ENCODE measurements at regions not wholly inside any gene's neighbourhood (a gene's known extent, or its start where the extent isn't known, plus 50 kb on each side); places are given as distances from the start of the nearest gene placed in this dataset.
"Not testable (repeated sequence)": the region's sequence is repeated elsewhere in the genome, so short reads cannot be mapped to it uniquely, and the experiment has no call there.

- no peaks in the 10 kb centered on the region for H3K27me3 ChIP-seq (ENCODE audit: control insufficient read depth, insufficient read depth, low read length)
- CTCF ChIA-PET = no interaction called here
- H3K9me3 ChIP-seq (ENCODE audit: control insufficient read depth, insufficient read depth, low read length) = peaks cover 3% of the 10 kb centered on the region; the same call in 1 of the 2 replicates
- no peak overlapping the region for H3K27ac ChIP-seq (ENCODE audit: low read depth, low read length)
- DNase-seq (ENCODE audit: low read depth, low spot score) = no peak
- TF ChIP-seq, protein P1, sequence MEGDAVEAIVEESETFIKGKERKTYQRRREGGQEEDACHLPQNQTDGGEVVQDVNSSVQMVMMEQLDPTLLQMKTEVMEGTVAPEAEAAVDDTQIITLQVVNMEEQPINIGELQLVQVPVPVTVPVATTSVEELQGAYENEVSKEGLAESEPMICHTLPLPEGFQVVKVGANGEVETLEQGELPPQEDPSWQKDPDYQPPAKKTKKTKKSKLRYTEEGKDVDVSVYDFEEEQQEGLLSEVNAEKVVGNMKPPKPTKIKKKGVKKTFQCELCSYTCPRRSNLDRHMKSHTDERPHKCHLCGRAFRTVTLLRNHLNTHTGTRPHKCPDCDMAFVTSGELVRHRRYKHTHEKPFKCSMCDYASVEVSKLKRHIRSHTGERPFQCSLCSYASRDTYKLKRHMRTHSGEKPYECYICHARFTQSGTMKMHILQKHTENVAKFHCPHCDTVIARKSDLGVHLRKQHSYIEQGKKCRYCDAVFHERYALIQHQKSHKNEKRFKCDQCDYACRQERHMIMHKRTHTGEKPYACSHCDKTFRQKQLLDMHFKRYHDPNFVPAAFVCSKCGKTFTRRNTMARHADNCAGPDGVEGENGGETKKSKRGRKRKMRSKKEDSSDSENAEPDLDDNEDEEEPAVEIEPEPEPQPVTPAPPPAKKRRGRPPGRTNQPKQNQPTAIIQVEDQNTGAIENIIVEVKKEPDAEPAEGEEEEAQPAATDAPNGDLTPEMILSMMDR (IDR thresholded peaks at IDR 0.05; ENCODE audit: low read depth, low read length) = no peak
- POLR2A ChIA-PET = no interaction called here
- H3K4me3 ChIP-seq (ENCODE audit: low read depth, low read length) = no peak overlapping the region
Measured at GRCh38 chr10:83515001-83515400, 624.3 kb upstream of the GHITM start.

GRCh38 chr10:83516788-83517187, 622.5 kb upstream of the GHITM start:
- no peak for DNase-seq (ENCODE audit: low read depth, low spot score)
- Histone ChIP-seq H3K4me3 (ENCODE audit: low read depth, low read length) (no peak overlapping the region), H3K27me3 (ENCODE audit: control insufficient read depth, insufficient read depth, low read length) (no peaks in the 10 kb centered on the region), H3K27ac (ENCODE audit: low read depth, low read length) (no peak overlapping the region), H3K9me3 (ENCODE audit: control insufficient read depth, insufficient read depth, low read length) (peaks cover 5% of the 10 kb centered on the region)
- POLR2A ChIA-PET = no interaction called here
- CTCF ChIA-PET = no interaction called here
- TF ChIP-seq, protein P1 (IDR thresholded peaks at IDR 0.05; ENCODE audit: low read depth, low read length) = no peak

- TF ChIP-seq, protein P1 (IDR thresholded peaks at IDR 0.05; ENCODE audit: low read depth, low read length) = no peak
Measured at GRCh38 chr10:83517456-83517855, 621.9 kb upstream of the GHITM start.

DNA sequence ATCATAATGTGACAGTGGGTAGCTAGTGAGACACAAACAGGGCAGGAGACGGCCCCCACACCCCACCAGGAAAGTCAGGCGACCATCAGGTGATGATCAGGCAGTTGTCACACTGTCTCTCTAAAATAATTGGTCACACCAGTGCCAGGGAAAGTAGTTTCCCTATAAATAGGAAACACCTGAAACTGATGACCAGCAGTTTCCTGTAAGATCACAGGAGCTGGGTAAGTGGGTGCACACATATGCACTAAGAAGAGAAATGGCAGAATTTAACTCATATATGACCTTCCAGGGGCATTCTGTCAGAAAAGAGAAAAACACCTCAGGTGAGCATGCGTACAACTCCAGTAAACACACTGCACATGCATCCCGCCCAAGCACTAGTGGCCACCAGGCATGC, 620.5 kb upstream of the GHITM start:
- ChIA-PET POLR2A (no interaction called here), CTCF (no interaction called here)
- TF ChIP-seq, protein P1 (IDR thresholded peaks at IDR 0.05; ENCODE audit: low read depth, low read length) = no peak
- Histone ChIP-seq H3K4me3 (ENCODE audit: low read depth, low read length) (no peak overlapping the region), H3K27ac (ENCODE audit: low read depth, low read length) (no peak overlapping the region), H3K27me3 (ENCODE audit: control insufficient read depth, insufficient read depth, low read length) (no peaks in the 10 kb centered on the region), H3K9me3 (ENCODE audit: control insufficient read depth, insufficient read depth, low read length) (peaks cover 10% of the 10 kb centered on the region)
- no peak for DNase-seq (ENCODE audit: low read depth, low spot score)

More at GRCh38 chr10:83517456-83517855, 621.9 kb upstream of the GHITM start:
- CTCF ChIA-PET = no interaction called here
- Histone ChIP-seq H3K4me3 (ENCODE audit: low read depth, low read length) (no peak overlapping the region), H3K27me3 (ENCODE audit: control insufficient read depth, insufficient read depth, low read length) (no peaks in the 10 kb centered on the region), H3K27ac (ENCODE audit: low read depth, low read length) (no peak overlapping the region), H3K9me3 (ENCODE audit: control insufficient read depth, insufficient read depth, low read length) (peaks cover 5% of the 10 kb centered on the region)
- DNase-seq (ENCODE audit: low read depth, low spot score) = no peak
- POLR2A ChIA-PET = no interaction called here

DNA sequence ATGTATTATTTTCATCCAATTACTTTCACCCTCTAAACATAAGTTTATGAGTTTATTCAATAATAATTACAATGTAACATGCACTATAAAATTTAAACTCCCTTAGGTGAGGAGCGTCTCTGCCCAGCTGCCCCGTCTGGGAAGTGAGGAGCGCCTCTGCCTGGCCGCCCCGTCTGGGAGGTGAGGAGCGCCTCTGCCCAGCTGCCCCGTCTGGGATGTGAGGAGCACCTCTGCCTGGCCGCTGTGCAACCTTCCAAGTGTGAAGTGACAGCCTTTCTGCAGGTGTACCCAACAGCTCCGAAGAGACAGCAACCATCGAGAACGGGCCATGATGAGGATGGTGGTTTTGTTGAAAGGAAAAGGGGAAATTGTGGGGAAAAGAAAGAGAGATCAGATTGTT, 618.9 kb upstream of the GHITM start:
- H3K27ac ChIP-seq (ENCODE audit: low read depth, low read length); H3K4me3 ChIP-seq (ENCODE audit: low read depth, low read length); H3K27me3 ChIP-seq (ENCODE audit: control insufficient read depth, insufficient read depth, low read length); CTCF ChIA-PET; POLR2A ChIA-PET; DNase-seq (ENCODE audit: low read depth, low spot score): not testable (repeated sequence)
- peaks cover 10% of the 10 kb centered on the region for H3K9me3 ChIP-seq (ENCODE audit: control insufficient read depth, insufficient read depth, low read length)

DNA sequence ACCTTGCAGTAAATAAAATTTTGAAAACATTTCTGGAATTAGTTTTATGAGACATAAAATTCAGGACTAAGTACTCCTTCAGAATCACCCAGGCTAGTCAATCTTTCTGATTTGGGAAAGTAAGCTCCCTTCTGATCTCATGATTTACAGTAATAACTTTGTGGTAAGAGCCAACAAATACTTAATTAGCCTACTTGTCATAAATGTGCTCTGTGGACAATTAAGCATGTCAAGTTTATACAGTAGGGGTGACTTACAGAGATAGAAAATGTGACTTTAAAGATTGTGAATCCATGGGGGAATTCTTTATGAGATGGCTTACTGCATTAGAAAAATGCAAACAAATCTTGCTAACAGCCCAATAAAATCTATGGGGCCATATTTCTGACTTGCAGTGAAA, 616.9 kb upstream of the GHITM start:
- CTCF ChIA-PET = no interaction called here
- H3K27ac ChIP-seq (ENCODE audit: low read depth, low read length) = no peak overlapping the region

More for the DNA sequence above, 616.9 kb upstream of the GHITM start:
- no peak for DNase-seq (ENCODE audit: low read depth, low spot score)
- TF ChIP-seq, protein P1 (IDR thresholded peaks at IDR 0.05; ENCODE audit: low read depth, low read length) = no peak
- H3K4me3 ChIP-seq (ENCODE audit: low read depth, low read length) = no peak overlapping the region
- peaks cover 26% of the 10 kb centered on the region for H3K9me3 ChIP-seq (ENCODE audit: control insufficient read depth, insufficient read depth, low read length)
- no peaks in the 10 kb centered on the region for H3K27me3 ChIP-seq (ENCODE audit: control insufficient read depth, insufficient read depth, low read length)
- POLR2A ChIA-PET = no interaction called here
